ENCODE measurements at regions not wholly inside any gene's neighbourhood (a gene's known extent, or its start where the extent isn't known, plus 50 kb on each side); places are given as distances from the start of the nearest gene placed in this dataset.

DNA sequence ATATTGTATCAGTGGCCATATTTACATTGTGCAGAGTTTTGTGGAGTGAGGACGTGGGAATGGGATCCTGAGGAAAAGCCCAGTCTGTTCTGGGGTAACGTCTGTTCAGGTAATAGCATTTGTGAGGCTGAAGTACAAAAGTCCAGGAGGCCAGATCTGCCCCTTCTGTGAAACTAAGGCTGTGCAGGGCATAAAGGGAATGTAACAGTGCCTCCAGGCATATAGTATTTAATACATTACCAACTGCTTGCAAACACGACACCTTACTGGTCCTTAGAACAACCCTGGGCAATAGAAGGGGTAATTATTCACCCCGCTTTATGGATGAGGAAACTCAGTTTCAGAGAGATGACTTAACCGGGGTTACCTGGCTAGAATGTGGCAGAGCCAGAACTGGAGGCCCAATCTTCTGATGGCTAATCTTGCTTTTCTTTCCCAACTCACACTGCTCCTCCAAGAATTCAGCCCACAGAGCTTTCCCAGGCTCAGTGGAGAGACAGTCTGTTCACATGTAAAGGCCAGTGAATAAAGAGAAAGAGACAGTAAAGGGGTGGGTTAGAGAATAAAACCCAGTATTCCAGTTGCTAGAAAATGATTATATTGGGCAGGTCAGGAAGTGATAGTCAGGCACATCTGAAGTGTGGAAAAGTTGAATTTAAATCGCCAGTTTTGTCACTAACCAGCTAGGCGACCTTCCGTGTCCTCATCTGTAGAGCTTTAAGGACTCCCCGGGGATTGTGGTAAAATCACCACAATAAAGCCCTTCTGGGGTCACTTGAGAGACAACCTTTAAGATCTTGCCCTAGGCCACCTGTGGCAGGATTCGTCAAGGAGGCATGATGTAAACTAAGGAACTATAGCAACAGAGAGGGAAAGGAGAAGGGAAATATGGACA lies 280.7 kb upstream of the CITED2 start:
- TF ChIP-seq, protein P1, sequence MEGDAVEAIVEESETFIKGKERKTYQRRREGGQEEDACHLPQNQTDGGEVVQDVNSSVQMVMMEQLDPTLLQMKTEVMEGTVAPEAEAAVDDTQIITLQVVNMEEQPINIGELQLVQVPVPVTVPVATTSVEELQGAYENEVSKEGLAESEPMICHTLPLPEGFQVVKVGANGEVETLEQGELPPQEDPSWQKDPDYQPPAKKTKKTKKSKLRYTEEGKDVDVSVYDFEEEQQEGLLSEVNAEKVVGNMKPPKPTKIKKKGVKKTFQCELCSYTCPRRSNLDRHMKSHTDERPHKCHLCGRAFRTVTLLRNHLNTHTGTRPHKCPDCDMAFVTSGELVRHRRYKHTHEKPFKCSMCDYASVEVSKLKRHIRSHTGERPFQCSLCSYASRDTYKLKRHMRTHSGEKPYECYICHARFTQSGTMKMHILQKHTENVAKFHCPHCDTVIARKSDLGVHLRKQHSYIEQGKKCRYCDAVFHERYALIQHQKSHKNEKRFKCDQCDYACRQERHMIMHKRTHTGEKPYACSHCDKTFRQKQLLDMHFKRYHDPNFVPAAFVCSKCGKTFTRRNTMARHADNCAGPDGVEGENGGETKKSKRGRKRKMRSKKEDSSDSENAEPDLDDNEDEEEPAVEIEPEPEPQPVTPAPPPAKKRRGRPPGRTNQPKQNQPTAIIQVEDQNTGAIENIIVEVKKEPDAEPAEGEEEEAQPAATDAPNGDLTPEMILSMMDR (conservative IDR thresholded peaks at IDR 0.05; ENCODE audit: low read depth, low read length), result no peak
- no peak for TF ChIP-seq EZH2 (IDR thresholded peaks at IDR 0.05; ENCODE audit: borderline replicate concordance, low read depth, low read length, poor library complexity, severe bottlenecking)

All from A673 (cell line).